ENCODE measurements at regions not wholly inside any gene's neighbourhood (a gene's known extent, or its start where the extent isn't known, plus 50 kb on each side); places are given as distances from the start of the nearest gene placed in this dataset.

DNA sequence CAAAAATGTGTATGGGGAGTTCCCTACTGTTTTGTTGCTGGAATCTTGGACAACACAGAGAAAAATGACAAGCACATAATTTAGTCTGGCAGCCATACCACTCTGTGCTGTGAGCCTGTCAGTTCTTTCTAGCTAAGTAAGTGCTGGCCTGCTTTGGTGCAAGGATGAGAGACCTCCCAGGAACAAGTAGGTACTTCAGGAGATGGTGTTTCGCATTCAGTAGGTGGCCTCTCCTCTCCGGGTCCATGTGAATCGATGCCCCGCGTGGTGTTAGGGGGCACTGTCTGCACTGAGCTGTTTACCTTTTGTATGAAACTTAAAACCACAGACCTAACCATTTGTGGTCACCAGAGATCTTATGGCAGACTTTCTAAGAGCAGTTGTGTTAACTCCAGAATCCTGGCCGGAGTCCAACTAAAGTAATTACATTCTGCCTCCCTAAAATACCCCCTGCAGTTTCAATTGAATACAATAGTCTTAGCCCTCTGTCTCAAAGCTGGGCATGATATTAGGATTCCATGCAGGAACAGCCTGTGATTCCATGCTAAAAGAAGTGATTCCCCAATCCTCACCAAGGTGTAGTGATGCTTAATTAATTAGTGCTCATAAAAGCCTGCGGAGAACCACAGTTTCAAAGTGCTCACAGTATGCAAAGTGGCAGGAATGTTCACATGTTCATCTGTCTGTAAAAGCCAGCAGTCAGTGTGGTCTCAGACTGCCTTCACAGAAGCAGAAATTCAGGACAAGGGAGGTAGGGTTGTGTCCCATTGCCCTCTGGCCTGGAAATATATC is 64.2 kb downstream of the LLPH start:
- Histone ChIP-seq H2BK20ac (ENCODE audit: low read depth, low read length, poor library complexity, severe bottlenecking) (no peak overlapping the region), H4K20me1 (ENCODE audit: control insufficient read depth, insufficient read depth, insufficient read length) (no peaks in the 10 kb centered on the region), H2BK12ac (ENCODE audit: insufficient read length, low read depth, low read length) (no peak overlapping the region), H4K5ac (ENCODE audit: insufficient read length, low read depth, low read length) (no peak overlapping the region), H2AFZ (ENCODE audit: low read length) (no peak overlapping the region), H3K23ac (ENCODE audit: insufficient read length, low read depth, low read length) (no peak overlapping the region), H3K27me3 (ENCODE audit: insufficient read depth, low read length) (no peaks in the 10 kb centered on the region), H3K14ac (ENCODE audit: insufficient read depth, low read length) (no peak overlapping the region), H3T11ph (ENCODE audit: low read length) (no peak overlapping the region), H3K9ac (ENCODE audit: extremely low read depth, insufficient read length, low read length) (no peak overlapping the region), H3K79me1 (ENCODE audit: insufficient read depth, low read depth, low read length, poor library complexity, severe bottlenecking) (no peaks in the 10 kb centered on the region), H3K9me3 (ENCODE audit: control insufficient read depth, low read depth, low read length) (no peaks in the 10 kb centered on the region), H2AK5ac (ENCODE audit: insufficient read length, low read length) (no peak overlapping the region), H2BK15ac (ENCODE audit: low read depth, low read length) (no peak overlapping the region), H3K4me2 (ENCODE audit: insufficient read depth, insufficient read length, low read length) (no peak overlapping the region), H2BK120ac (ENCODE audit: low read depth, low read length, poor library complexity, severe bottlenecking) (no peak overlapping the region), H2BK5ac (ENCODE audit: insufficient read length, low read length) (no peak overlapping the region), H3K18ac (ENCODE audit: insufficient read length, low read depth, low read length) (no peak overlapping the region), H3K56ac (ENCODE audit: insufficient read length, low read depth, low read length) (no peak overlapping the region), H3K27ac (ENCODE audit: insufficient read length, low read depth, low read length) (no peak overlapping the region), H4K91ac (ENCODE audit: insufficient read length, low read depth, low read length) (no peak overlapping the region), H4K8ac (replicated peaks; ENCODE audit: insufficient read length, low read depth, low read length) (no peak overlapping the region), H3K79me2 (ENCODE audit: insufficient read depth, low read length) (no peaks in the 10 kb centered on the region), H3K4me1 (ENCODE audit: insufficient read depth, low read length) (no peaks in the 10 kb centered on the region), H3K4ac (ENCODE audit: low read depth, low read length) (no peak overlapping the region), H3K23me2 (ENCODE audit: insufficient read length, low read depth, low read length, poor library complexity, severe bottlenecking) (no peaks in the 10 kb centered on the region)
- Mint-ChIP-seq H3K36me3 (ENCODE audit: insufficient read depth in 1 of 3, low read depth in 3 of 3) (no peaks in the 10 kb centered on the region), H3K9me3 (peaks cover 0 to 3% of the 10 kb centered on the region in 2 experiments; a peak in 1 of 5 replicates), H3K4me3 (no peak overlapping the region), H3K27me3 (ENCODE audit: low read depth) (no peaks in the 10 kb centered on the region), H3K27ac (no peak overlapping the region), H3K4me1 (peaks cover 23 to 36% of the 10 kb centered on the region in 2 experiments)
- WGBS (ENCODE audit: extremely low coverage, insufficient read length, low lambda C conversion rate): no CpG with 5 or more reads among the region's 7 CpGs
- TF ChIP-seq, protein P1, sequence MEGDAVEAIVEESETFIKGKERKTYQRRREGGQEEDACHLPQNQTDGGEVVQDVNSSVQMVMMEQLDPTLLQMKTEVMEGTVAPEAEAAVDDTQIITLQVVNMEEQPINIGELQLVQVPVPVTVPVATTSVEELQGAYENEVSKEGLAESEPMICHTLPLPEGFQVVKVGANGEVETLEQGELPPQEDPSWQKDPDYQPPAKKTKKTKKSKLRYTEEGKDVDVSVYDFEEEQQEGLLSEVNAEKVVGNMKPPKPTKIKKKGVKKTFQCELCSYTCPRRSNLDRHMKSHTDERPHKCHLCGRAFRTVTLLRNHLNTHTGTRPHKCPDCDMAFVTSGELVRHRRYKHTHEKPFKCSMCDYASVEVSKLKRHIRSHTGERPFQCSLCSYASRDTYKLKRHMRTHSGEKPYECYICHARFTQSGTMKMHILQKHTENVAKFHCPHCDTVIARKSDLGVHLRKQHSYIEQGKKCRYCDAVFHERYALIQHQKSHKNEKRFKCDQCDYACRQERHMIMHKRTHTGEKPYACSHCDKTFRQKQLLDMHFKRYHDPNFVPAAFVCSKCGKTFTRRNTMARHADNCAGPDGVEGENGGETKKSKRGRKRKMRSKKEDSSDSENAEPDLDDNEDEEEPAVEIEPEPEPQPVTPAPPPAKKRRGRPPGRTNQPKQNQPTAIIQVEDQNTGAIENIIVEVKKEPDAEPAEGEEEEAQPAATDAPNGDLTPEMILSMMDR (conservative IDR thresholded peaks at IDR 0.05): no peak
- DNase-seq: no peak

Measured in H9 (cell line).